HCT116 (cell line): ENCODE measurements at regions not wholly inside any gene's neighbourhood (a gene's known extent, or its start where the extent isn't known, plus 50 kb on each side); places are given as distances from the start of the nearest gene placed in this dataset.

Source experiments
- ATAC-seq: fragments of 200-7000 bp; cut with Tn5 transposase; 2 replicates; pipeline ENCODE4 v1.9.1; 2020; ENCODE audit warnings: mild to moderate bottlenecking, moderate library complexity
- BruUV-seq: library from RNA; stranded (reverse); fragments of 400-500 nt; replicated peaks from 2 replicates; lab custom pipeline; 2021; lab: Mats Ljungman, UMichigan
- CTCF ChIA-PET: fragments of 300-600 bp; sonication (Branson Sonifier 250); formaldehyde crosslinking; loops from one replicate; lab custom pipeline; 2021; ENCODE audit warnings: antibody characterized with exemption; lab: Charles Lee
- POLR2A ChIA-PET: fragments of 300-600, 350-600 bp; sonication (Branson Sonifier 250); formaldehyde crosslinking; loops from one replicate; lab custom pipeline; 2021; ENCODE audit warnings: antibody characterized with exemption; lab: Charles Lee
- RAD21 ChIA-PET, 2 experiments: fragments of 300-600 bp; sonication (Branson Sonifier 250); formaldehyde crosslinking; loops; one replicate each; lab custom pipeline; 2023; ENCODE audit warnings: low total read pairs in 2 of 2; ENCODE audit not compliant: uncharacterized antibody in 2 of 2, unreplicated experiment in 2 of 2, low non-redundant PET in 1 of 2; lab: Charles Lee
- DNase-seq: peaks from one replicate; pipeline ENCODE4 v3.0.0-alpha.2; 2010; ENCODE audit warnings: low read depth, low spot score
- H2AFZ ChIP-seq: fragments of 200-600 bp; shearing (Covaris generic), sonication (generic); 2 replicates; pipeline ENCODE4 v1.6.1; 2017; ENCODE audit warnings: low read depth, mixed run types, mixed read lengths, antibody characterized with exemption, low read length; ENCODE audit not compliant: poor library complexity, severe bottlenecking
- H3K27ac ChIP-seq: 2 replicates; pipeline ENCODE4 v1.5.1; 2012; ENCODE audit warnings: low read depth, low read length
- H3K27me3 ChIP-seq: fragments of 200-600 bp; sonication (generic); 2 replicates; pipeline ENCODE4 v1.6.1; 2016; ENCODE audit warnings: mixed run types, low read length, mixed read lengths; ENCODE audit not compliant: insufficient read depth
- H3K36me3 ChIP-seq, 2 experiments: fragments of 200-500 bp in 1 of 2; fragments of 200-600 bp in 1 of 2; sonication (Bioruptor generic) in 1 of 2; sonication (generic) in 1 of 2; 2 replicates each; pipeline versions ENCODE4 v1.5.1 to v1.6.1; 2014 to 2016; ENCODE audit warnings: low read length in 2 of 2, inconsistent platforms in 1 of 2, mixed read lengths in 1 of 2, mixed run types in 1 of 2; ENCODE audit not compliant: insufficient read depth in 2 of 2, control insufficient read depth in 1 of 2
- H3K4me1 ChIP-seq, 2 experiments: fragments of 200-600 bp in 1 of 2; sonication (generic) in 1 of 2; 2 replicates each; pipeline versions ENCODE4 v1.5.1 to v1.6.1; 2012 to 2017; ENCODE audit warnings: low read length in 2 of 2, inconsistent platforms in 1 of 2, mild to moderate bottlenecking in 1 of 2, mixed read lengths in 1 of 2, mixed run types in 1 of 2, moderate library complexity in 1 of 2; ENCODE audit not compliant: insufficient read depth in 2 of 2, control insufficient read depth in 1 of 2
- H3K4me2 ChIP-seq: fragments of 200-600 bp; sonication (generic); 2 replicates; pipeline ENCODE4 v1.6.1; 2017; ENCODE audit warnings: mixed run types, low read length, mixed read lengths
- H3K4me3 ChIP-seq, 2 experiments: fragments of 200-600 bp in 1 of 2; sonication (generic) in 1 of 2; replicated peaks in 1 of 2; 2 replicates each; pipeline ENCODE4 v1.5.1; 2011 to 2016; ENCODE audit warnings: low read length in 2 of 2, control low read depth in 1 of 2, low read depth in 1 of 2, mild to moderate bottlenecking in 1 of 2, mixed read lengths in 1 of 2, mixed run types in 1 of 2
- H3K79me2 ChIP-seq: fragments of 200-600 bp; sonication (generic); 2 replicates; pipeline ENCODE4 v1.6.1; 2017; ENCODE audit warnings: mild to moderate bottlenecking, mixed run types, low read length, moderate library complexity, mixed read lengths; ENCODE audit not compliant: insufficient read depth
- H3K9ac ChIP-seq: fragments of 200-600 bp; sonication (generic); 2 replicates; pipeline ENCODE4 v1.6.1; 2016; ENCODE audit warnings: low read length, mixed read lengths
- H3K9me2 ChIP-seq: fragments of 200-600 bp; sonication (generic), shearing (Covaris generic); 2 replicates; pipeline ENCODE4 v1.6.1; 2017; ENCODE audit warnings: mixed run types, mild to moderate bottlenecking, moderate library complexity; ENCODE audit not compliant: insufficient read depth
- H3K9me3 ChIP-seq, 2 experiments: fragments of 200-500 bp in 1 of 2; fragments of 200-600 bp in 1 of 2; sonication (Bioruptor generic) in 1 of 2; sonication (generic) in 1 of 2; 2 replicates each; pipeline ENCODE4 v1.6.1; 2014 to 2017; ENCODE audit warnings: low read length in 2 of 2, mixed read lengths in 2 of 2, inconsistent platforms in 1 of 2, low read depth in 1 of 2, mild to moderate bottlenecking in 1 of 2, mixed run types in 1 of 2, moderate library complexity in 1 of 2; ENCODE audit not compliant: control insufficient read depth in 1 of 2, insufficient read depth in 1 of 2
- H4K20me1 ChIP-seq: fragments of 200-600 bp; sonication (generic), shearing (Covaris generic); 2 replicates; pipeline ENCODE4 v1.6.1; 2017; ENCODE audit warnings: mixed run types, mild to moderate bottlenecking, moderate library complexity; ENCODE audit not compliant: insufficient read depth
- ATF3 ChIP-seq: IDR thresholded peaks from 2 replicates; pipeline ENCODE4 v1.6.1; 2012
- CEBPB ChIP-seq: IDR thresholded peaks from 2 replicates; pipeline ENCODE4 v1.6.1; 2012; ENCODE audit warnings: low read depth
- EGR1 ChIP-seq: IDR thresholded peaks from 2 replicates; pipeline ENCODE4 v1.6.1; 2012; ENCODE audit warnings: low read depth
- EZH2phosphoT487 ChIP-seq: fragments of 200-600 bp; IDR thresholded peaks from 2 replicates; pipeline ENCODE4 v1.6.1; 2018; ENCODE audit warnings: antibody characterized with exemption, borderline replicate concordance
- FOSL1 ChIP-seq: IDR thresholded peaks from 2 replicates; pipeline ENCODE4 v1.6.1; 2012; ENCODE audit warnings: low read depth
- POLR2A ChIP-seq: IDR thresholded peaks from 2 replicates; pipeline ENCODE4 v1.7.0; 2011; ENCODE audit warnings: borderline replicate concordance; ENCODE audit not compliant: insufficient read depth, insufficient read length; ENCODE audit errors: extremely low read depth
- SIN3A ChIP-seq: IDR thresholded peaks from 2 replicates; pipeline ENCODE4 v1.6.1; 2012; ENCODE audit warnings: low read depth
- SP1 ChIP-seq: IDR thresholded peaks from 2 replicates; pipeline ENCODE4 v1.6.1; 2012; ENCODE audit warnings: low read depth
- SRF ChIP-seq: IDR thresholded peaks from 2 replicates; pipeline ENCODE4 v1.6.1; 2012; ENCODE audit warnings: low read depth
- TCF7L2 ChIP-seq: IDR thresholded peaks from 2 replicates; pipeline ENCODE4 v1.7.0; 2011; ENCODE audit warnings: borderline replicate concordance, inconsistent platforms; ENCODE audit not compliant: insufficient read depth, insufficient read length; ENCODE audit errors: extremely low read depth
- ZFX ChIP-seq: fragments of 450-650 bp; IDR thresholded peaks from 2 replicates; pipeline ENCODE4 v1.6.1; 2017
- intact Hi-C: fragments of 100-400 bp; cut with micrococcal nuclease; formaldehyde crosslinking; loops from 2 replicates; pipeline ENCODE4 v1.10.0; 2022
- TF ChIP-seq, protein P1 (sequence below): IDR thresholded peaks from 2 replicates; pipeline ENCODE4 v1.6.1; 2011; ENCODE audit warnings: mild to moderate bottlenecking, low read length, moderate library complexity; ENCODE audit not compliant: insufficient replicate concordance; ENCODE audit errors: extremely low read depth

DNA sequence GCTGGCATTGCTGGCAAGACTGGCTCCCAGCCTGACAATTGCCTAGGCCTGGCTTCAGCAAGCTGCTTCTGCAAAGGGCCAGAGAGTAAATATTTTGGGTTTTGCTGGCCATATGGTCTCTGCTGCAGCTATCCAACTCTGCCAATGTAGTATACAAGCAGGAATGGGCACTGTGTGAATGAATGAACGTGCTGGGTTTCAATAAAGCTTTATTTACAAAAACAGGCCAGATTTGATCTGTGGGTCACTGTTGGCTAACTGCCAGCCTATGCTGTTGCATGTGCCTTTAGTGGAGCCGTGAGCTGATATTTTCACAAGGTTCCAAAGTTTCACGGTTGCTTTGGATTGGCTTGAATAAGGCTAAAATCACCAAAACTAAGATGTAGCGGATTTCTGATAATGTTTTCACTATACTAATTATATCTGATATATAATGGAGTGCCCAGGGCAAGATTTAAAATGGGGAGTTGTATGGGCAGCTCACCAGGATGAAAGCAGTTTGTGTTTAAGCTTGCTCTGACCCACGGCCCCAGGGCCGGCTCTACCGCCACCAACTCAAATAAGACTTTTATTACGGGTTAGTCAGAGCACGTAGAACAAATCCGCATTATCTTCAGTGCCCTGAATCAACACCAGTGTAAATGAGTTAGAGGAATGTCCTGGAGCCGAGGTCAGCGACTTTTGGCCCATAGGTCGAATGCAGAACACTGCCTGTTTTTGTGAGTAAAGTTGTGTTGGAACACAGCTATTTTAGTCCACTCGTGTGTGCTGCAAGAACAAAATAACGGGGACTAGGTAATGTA is 98.6 kb upstream of the DAP start:
- no peak overlapping the region for H3K9ac ChIP-seq
- no peaks in the 10 kb centered on the region for H3K9me3 ChIP-seq
- no peak overlapping the region for H3K4me3 ChIP-seq
- no peak overlapping the region for H3K4me2 ChIP-seq
- DNase-seq: no peak
- no peaks in the 10 kb centered on the region for H3K9me2 ChIP-seq
- no peaks in the 10 kb centered on the region for H3K79me2 ChIP-seq
- ChIA-PET CTCF (no interaction called here), RAD21 (interaction anchor here in 1 of 2 experiments (0.6 kb wide), 1 partner anchor 330 kb away, joined by 3 read pairs; no protein-coding TSS in a partner anchor), POLR2A (no interaction called here)
- no peaks in the 10 kb centered on the region for H3K36me3 ChIP-seq
- no peak overlapping the region for H3K27ac ChIP-seq
- H3K4me1 ChIP-seq: no peaks in the 10 kb centered on the region
- no peaks in the 10 kb centered on the region for H4K20me1 ChIP-seq
- intact Hi-C loops: loop anchor here (5.0 to 10.0 kb wide), 3 partner anchors 162 to 1163 kb away; no protein-coding TSS in a partner anchor
- no TSS peak for BruUV-seq
- H3K27me3 ChIP-seq: peaks cover 20% of the 10 kb centered on the region
- TF ChIP-seq EZH2phosphoT487 (no peak), SP1 (no peak), TCF7L2 (no peak), SIN3A (no peak), ATF3 (no peak), CEBPB (no peak), SRF (no peak), EGR1 (no peak), FOSL1 (no peak), ZFX (no peak), POLR2A (no peak)
- TF ChIP-seq, protein P1, sequence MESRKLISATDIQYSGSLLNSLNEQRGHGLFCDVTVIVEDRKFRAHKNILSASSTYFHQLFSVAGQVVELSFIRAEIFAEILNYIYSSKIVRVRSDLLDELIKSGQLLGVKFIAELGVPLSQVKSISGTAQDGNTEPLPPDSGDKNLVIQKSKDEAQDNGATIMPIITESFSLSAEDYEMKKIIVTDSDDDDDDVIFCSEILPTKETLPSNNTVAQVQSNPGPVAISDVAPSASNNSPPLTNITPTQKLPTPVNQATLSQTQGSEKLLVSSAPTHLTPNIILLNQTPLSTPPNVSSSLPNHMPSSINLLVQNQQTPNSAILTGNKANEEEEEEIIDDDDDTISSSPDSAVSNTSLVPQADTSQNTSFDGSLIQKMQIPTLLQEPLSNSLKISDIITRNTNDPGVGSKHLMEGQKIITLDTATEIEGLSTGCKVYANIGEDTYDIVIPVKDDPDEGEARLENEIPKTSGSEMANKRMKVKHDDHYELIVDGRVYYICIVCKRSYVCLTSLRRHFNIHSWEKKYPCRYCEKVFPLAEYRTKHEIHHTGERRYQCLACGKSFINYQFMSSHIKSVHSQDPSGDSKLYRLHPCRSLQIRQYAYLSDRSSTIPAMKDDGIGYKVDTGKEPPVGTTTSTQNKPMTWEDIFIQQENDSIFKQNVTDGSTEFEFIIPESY: no peak
- H2AFZ ChIP-seq: no peak overlapping the region
- ATAC-seq: no peak
